Keratinocyte (primary cell): ENCODE measurements at regions not wholly inside any gene's neighbourhood (a gene's known extent, or its start where the extent isn't known, plus 50 kb on each side); places are given as distances from the start of the nearest gene placed in this dataset.

Experiments used
- DNase-seq: peaks from one replicate; pipeline ENCODE4 v3.0.0-alpha.2; 2011; ENCODE audit warnings: low read depth, missing footprints, low spot score
- FAIRE-seq: peaks from 2 replicates; lab custom pipeline; 2011; peaks lifted over from hg19 to GRCh38; lab: Jason Lieb, UNC
- H2AFZ ChIP-seq: 2 replicates; pipeline ENCODE4 v1.6.0; 2012; ENCODE audit warnings: low read length, control low read depth, inconsistent platforms; ENCODE audit not compliant: control insufficient read depth
- H3K27ac ChIP-seq: 2 replicates; pipeline ENCODE4 v1.5.1; 2011; ENCODE audit warnings: low read length; ENCODE audit not compliant: control insufficient read depth, insufficient read depth
- H3K27me3 ChIP-seq: 3 replicates; pipeline ENCODE4 v1.6.0; 2011; ENCODE audit warnings: low read length; ENCODE audit not compliant: control insufficient read depth, insufficient read depth; ENCODE audit errors: extremely low read depth
- H3K36me3 ChIP-seq, 2 experiments: 2 replicates in 1 of 2; 3 replicates in 1 of 2; pipeline ENCODE4 v1.5.1; 2011; ENCODE audit warnings: low read length in 2 of 2, mild to moderate bottlenecking in 1 of 2; ENCODE audit not compliant: control insufficient read depth in 2 of 2, insufficient read depth in 2 of 2; ENCODE audit errors: extremely low read depth in 1 of 2
- H3K4me1 ChIP-seq: 3 replicates; pipeline ENCODE4 v1.5.1; 2011; ENCODE audit warnings: low read length; ENCODE audit not compliant: control insufficient read depth, insufficient read depth; ENCODE audit errors: extremely low read depth
- H3K4me2 ChIP-seq: 3 replicates; pipeline ENCODE4 v1.6.0; 2011; ENCODE audit warnings: low read depth, low read length; ENCODE audit not compliant: control insufficient read depth, insufficient read depth; ENCODE audit errors: extremely low read depth
- H3K4me3 ChIP-seq, 3 experiments: fragments of 200-600 bp in 1 of 3; sonication (generic) in 1 of 3; 2 replicates in 2 of 3; 3 replicates in 1 of 3; pipeline ENCODE4 v1.5.1; 2011 to 2016; ENCODE audit warnings: low read length in 3 of 3, mild to moderate bottlenecking in 3 of 3, control low read depth in 2 of 3, inconsistent platforms in 1 of 3, low read depth in 1 of 3, mixed read lengths in 1 of 3, mixed run types in 1 of 3, moderate library complexity in 1 of 3; ENCODE audit not compliant: control insufficient read depth in 2 of 3, insufficient read depth in 2 of 3; ENCODE audit errors: extremely low read depth in 1 of 3
- H3K79me2 ChIP-seq: 2 replicates; pipeline ENCODE4 v1.6.0; 2012; ENCODE audit warnings: low read length; ENCODE audit not compliant: control insufficient read depth, insufficient read depth
- H3K9ac ChIP-seq: 3 replicates; pipeline ENCODE4 v1.6.0; 2011; ENCODE audit warnings: low read length; ENCODE audit not compliant: control insufficient read depth, insufficient read depth; ENCODE audit errors: extremely low read depth
- H3K9me1 ChIP-seq: 3 replicates; pipeline ENCODE4 v1.6.0; 2011; ENCODE audit warnings: low read length; ENCODE audit not compliant: control insufficient read depth, insufficient read depth; ENCODE audit errors: extremely low read depth
- H3K9me3 ChIP-seq: 2 replicates; pipeline ENCODE4 v1.5.1; 2012; ENCODE audit warnings: low read depth, low read length; ENCODE audit not compliant: control insufficient read depth
- H4K20me1 ChIP-seq: 3 replicates; pipeline ENCODE4 v1.6.0; 2011; ENCODE audit warnings: low read length; ENCODE audit not compliant: control insufficient read depth, insufficient read depth; ENCODE audit errors: extremely low read depth
- CTCF ChIP-seq, 3 experiments: IDR thresholded peaks in 1 of 3; conservative IDR thresholded peaks in 1 of 3; optimal IDR thresholded peaks in 1 of 3; 2 replicates in 2 of 3; 3 replicates in 1 of 3; pipeline versions ENCODE3 to v1.5.1; 2011; ENCODE audit warnings: low read length in 3 of 3, mild to moderate bottlenecking in 3 of 3, moderate library complexity in 2 of 3, control low read depth in 1 of 3, inconsistent platforms in 1 of 3; ENCODE audit not compliant: insufficient read depth in 2 of 3; ENCODE audit errors: extremely low read depth in 1 of 3
- EZH2 ChIP-seq: IDR thresholded peaks from one replicate; pipeline ENCODE4 v1.6.1; 2012; ENCODE audit warnings: inconsistent platforms, mild to moderate bottlenecking, low read length, moderate library complexity
- dilution Hi-C: fragments of 300-500 bp; cut with MboI; formaldehyde crosslinking; loops from one replicate; pipeline ENCODE4 v1.7.0; 2020; ENCODE audit warnings: low sequenced_read_pairs; ENCODE audit not compliant: extremely low pct_ligation_motif_present

GRCh38 chr4:10837151-10837550 is 152.6 kb upstream of the CLNK start:
- dilution Hi-C loops = no loop called here
- Histone ChIP-seq H3K9me3 (no peaks in the 10 kb centered on the region), H4K20me1 (no peaks in the 10 kb centered on the region), H2AFZ (no peak overlapping the region), H3K4me3 (no peak overlapping the region), H3K9me1 (no peaks in the 10 kb centered on the region), H3K9ac (no peak overlapping the region), H3K79me2 (no peaks in the 10 kb centered on the region), H3K36me3 (no peaks in the 10 kb centered on the region), H3K27ac (no peak overlapping the region), H3K27me3 (no peaks in the 10 kb centered on the region), H3K4me1 (no peaks in the 10 kb centered on the region), H3K4me2 (no peak overlapping the region)
- no peak for TF ChIP-seq CTCF (optimal IDR thresholded peaks at IDR 0.05 in 1 of 3, IDR thresholded peaks at IDR 0.05 in 1 of 3, conservative IDR thresholded peaks at IDR 0.05 in 1 of 3; ENCODE audit: extremely low read depth in 1 of 3, insufficient read depth in 2 of 3, low read length in 3 of 3)
- DNase-seq = no peak
- no peak for FAIRE-seq

GRCh38 chr4:10832806-10833628 is 148.4 kb upstream of the CLNK start:
- Histone ChIP-seq H3K9ac (no peak overlapping the region), H3K36me3 (no peaks in the 10 kb centered on the region)
- DNase-seq = no peak

More at GRCh38 chr4:10832806-10833628, 148.4 kb upstream of the CLNK start:
- Histone ChIP-seq H2AFZ (no peak overlapping the region), H4K20me1 (no peaks in the 10 kb centered on the region), H3K27ac (no peak overlapping the region), H3K79me2 (no peaks in the 10 kb centered on the region), H3K9me3 (no peaks in the 10 kb centered on the region), H3K4me2 (no peak overlapping the region), H3K4me3 (no peak overlapping the region), H3K27me3 (no peaks in the 10 kb centered on the region), H3K4me1 (no peaks in the 10 kb centered on the region), H3K9me1 (no peaks in the 10 kb centered on the region)
- dilution Hi-C loops = no loop called here
- TF ChIP-seq EZH2 = no peak
- TF ChIP-seq CTCF (optimal IDR thresholded peaks at IDR 0.05 in 1 of 3, IDR thresholded peaks at IDR 0.05 in 1 of 3, conservative IDR thresholded peaks at IDR 0.05 in 1 of 3; ENCODE audit: extremely low read depth in 1 of 3, insufficient read depth in 2 of 3, low read length in 3 of 3) = no peak
- no peak for FAIRE-seq
